Esophagus squamous epithelium (tissue), 5 donors: ENCODE measurements at regions not wholly inside any gene's neighbourhood (a gene's known extent, or its start where the extent isn't known, plus 50 kb on each side); places are given as distances from the start of the nearest gene placed in this dataset.

Source experiments
- DNase-seq: peaks from one replicate; lab custom pipeline; 2025; lab: John Stamatoyannopoulos, UW
- H3K27ac ChIP-seq, 4 donors: fragments of 200-600 bp; sonication (generic); one replicate each; pipeline ENCODE4 v1.5.1; 2016 to 2019; ENCODE audit warnings: mild to moderate bottlenecking in 1 of 4
- H3K27me3 ChIP-seq, 4 donors: fragments of 200-600 bp; sonication (generic); 1 replicate in 3 of 4; 2 replicates in 1 of 4; pipeline versions ENCODE4 v1.5.1 to v1.6.0; 2017 to 2021; ENCODE audit warnings: antibody characterized with exemption in 1 of 4
- H3K36me3 ChIP-seq, 3 donors: fragments of 200-600 bp; sonication (generic); one replicate each; pipeline ENCODE4 v1.5.1; 2016 to 2019
- H3K4me1 ChIP-seq, 3 donors: fragments of 200-600 bp; sonication (generic); one replicate each; pipeline ENCODE4 v1.5.1; 2017 to 2019
- H3K4me3 ChIP-seq, 4 donors: fragments of 200-600 bp; sonication (generic); 1 replicate in 3 of 4; 2 replicates in 1 of 4; pipeline ENCODE4 v1.5.1; 2016 to 2019; ENCODE audit warnings: mild to moderate bottlenecking in 2 of 4, moderate library complexity in 1 of 4
- H3K9me3 ChIP-seq, 3 donors: fragments of 200-600 bp; sonication (generic); one replicate each; pipeline ENCODE4 v1.5.1; 2016 to 2019
- CTCF ChIP-seq, 6 experiments: fragments of 450-650 bp in 4 of 6; fragments of 200-600 bp in 2 of 6; sonication (generic) in 2 of 6; IDR thresholded peaks; one replicate each; pipeline ENCODE4 v1.5.1; 2016 to 2019; ENCODE audit warnings: antibody characterized with exemption in 6 of 6, mild to moderate bottlenecking in 4 of 6, moderate library complexity in 4 of 6
- POLR2A ChIP-seq, 4 donors: fragments of 450-650 bp; IDR thresholded peaks; one replicate each; pipeline ENCODE4 v1.6.1; 2017; ENCODE audit warnings: antibody characterized with exemption in 4 of 4, mild to moderate bottlenecking in 4 of 4, moderate library complexity in 3 of 4
- whole genome bisulfite sequencing, 2 donors: methylation state at CpG; one replicate each; pipeline ENCODE4 v1.1.5; 2018; 5-methylcytosine and 5-hydroxymethylcytosine counted together
- intact Hi-C: fragments of 100-400 bp; cut with DNase I; formaldehyde crosslinking; loops from one replicate; pipeline ENCODE4 v1.15.0; 2022
- donor health status: DM: yes; HTN: yes; CAD: no.

GRCh38 chrX:4682636-4683035, 969.2 kb upstream of the PRKX start:
- Histone ChIP-seq H3K27me3 (no peaks in the 10 kb centered on the region), H3K9me3 (no peaks in the 10 kb centered on the region), H3K27ac (no peak overlapping the region), H3K36me3 (no peaks in the 10 kb centered on the region), H3K4me1 (no peaks in the 10 kb centered on the region), H3K4me3 (no peak overlapping the region)
- intact Hi-C loops = no loop called here
- TF ChIP-seq CTCF (IDR thresholded peaks at IDR 0.05) (no peak), POLR2A (IDR thresholded peaks at IDR 0.05) (no peak)
- DNase-seq = no peak
- WGBS, 2 donors = 72 to 76% methylated on average over 3 to 6 of the region's 6 CpGs

- H3K9me3 ChIP-seq = no peaks in the 10 kb centered on the region
- no peak for DNase-seq
- no peaks in the 10 kb centered on the region for H3K27me3 ChIP-seq
- TF ChIP-seq CTCF (IDR thresholded peaks at IDR 0.05) (no peak), POLR2A (IDR thresholded peaks at IDR 0.05) (no peak)
- no peaks in the 10 kb centered on the region for H3K4me1 ChIP-seq
- H3K36me3 ChIP-seq = no peaks in the 10 kb centered on the region
- no peak overlapping the region for H3K27ac ChIP-seq
- no peak overlapping the region for H3K4me3 ChIP-seq
- 21 to 49% methylated on average over 3 to 4 of the region's 4 CpGs for WGBS, 2 donors
- intact Hi-C loops = no loop called here
Observed at GRCh38 chrX:4675686-4676300, 962.3 kb upstream of the PRKX start.

- TF ChIP-seq POLR2A (IDR thresholded peaks at IDR 0.05) (no peak), CTCF (IDR thresholded peaks at IDR 0.05) (no peak)
- Histone ChIP-seq H3K27me3 (no peaks in the 10 kb centered on the region), H3K9me3 (no peaks in the 10 kb centered on the region), H3K36me3 (no peaks in the 10 kb centered on the region), H3K27ac (no peak overlapping the region), H3K4me1 (no peaks in the 10 kb centered on the region), H3K4me3 (no peak overlapping the region)
- 64 to 80% methylated on average over 4 to 6 of the region's 6 CpGs for WGBS, 2 donors
- intact Hi-C loops = no loop called here
- no peak for DNase-seq
Observed at GRCh38 chrX:4674028-4674782, 960.8 kb upstream of the PRKX start.

GRCh38 chrX:4671344-4671743, 957.9 kb upstream of the PRKX start:
- 45 to 62% methylated on average over 2 to 4 of the region's 4 CpGs for WGBS, 2 donors
- Histone ChIP-seq H3K27me3 (no peaks in the 10 kb centered on the region), H3K4me1 (no peaks in the 10 kb centered on the region), H3K4me3 (no peak overlapping the region), H3K36me3 (no peaks in the 10 kb centered on the region), H3K27ac (no peak overlapping the region), H3K9me3 (no peaks in the 10 kb centered on the region)
- intact Hi-C loops = no loop called here
- DNase-seq = no peak
- TF ChIP-seq CTCF (IDR thresholded peaks at IDR 0.05) (no peak), POLR2A (IDR thresholded peaks at IDR 0.05) (no peak)

GRCh38 chrX:4670606-4671005, 957.2 kb upstream of the PRKX start:
- WGBS, 2 donors = 68 to 87% methylated on average over 3 to 5 of the region's 5 CpGs
- DNase-seq = no peak
- H3K27ac ChIP-seq = no peak overlapping the region
- intact Hi-C loops = no loop called here
- no peaks in the 10 kb centered on the region for H3K9me3 ChIP-seq
- no peaks in the 10 kb centered on the region for H3K27me3 ChIP-seq
- H3K4me1 ChIP-seq = no peaks in the 10 kb centered on the region
- H3K4me3 ChIP-seq = no peak overlapping the region
- H3K36me3 ChIP-seq = no peaks in the 10 kb centered on the region
- TF ChIP-seq CTCF (IDR thresholded peaks at IDR 0.05) (no peak), POLR2A (IDR thresholded peaks at IDR 0.05) (no peak)
